OCI-LY7 (cell line): ENCODE measurements at regions not wholly inside any gene's neighbourhood (a gene's known extent, or its start where the extent isn't known, plus 50 kb on each side); places are given as distances from the start of the nearest gene placed in this dataset.

Source experiments
- CTCF ChIP-seq: fragments of 200-600 bp; sonication (generic); conservative IDR thresholded peaks from 2 replicates; pipeline ENCODE4 v1.5.1; 2014; ENCODE audit warnings: mild to moderate bottlenecking, antibody characterized with exemption, low read length, moderate library complexity, mixed read lengths
- EZH2phosphoT487 ChIP-seq: fragments of 200-600 bp; sonication (generic); IDR thresholded peaks from 2 replicates; pipeline ENCODE4 v1.6.1; 2018; ENCODE audit warnings: low read depth, borderline replicate concordance, mild to moderate bottlenecking, mixed run types, antibody characterized with exemption, low read length, moderate library complexity, mixed read lengths

GRCh38 chr3:43190670-43191069 lies 84.8 kb upstream of the POMGNT2 start:
- TF ChIP-seq CTCF (no peak), EZH2phosphoT487 (no peak)
